ENCODE measurements at regions not wholly inside any gene's neighbourhood (a gene's known extent, or its start where the extent isn't known, plus 50 kb on each side); places are given as distances from the start of the nearest gene placed in this dataset.

- no peak for FAIRE-seq
Observed at GRCh38 chr4:71243091-71243833, 95.6 kb upstream of the SLC4A4 start.

- no peak for FAIRE-seq
Observed at GRCh38 chr4:71247706-71248105, 91.1 kb upstream of the SLC4A4 start.

- no peak for FAIRE-seq
Observed at GRCh38 chr4:71251261-71251660, 87.6 kb upstream of the SLC4A4 start.

- FAIRE-seq: no peak
Observed at GRCh38 chr4:71253545-71253944, 85.3 kb upstream of the SLC4A4 start.

- FAIRE-seq: no peak
Observed at GRCh38 chr4:71254451-71255012, 84.3 kb upstream of the SLC4A4 start.

- no peak for FAIRE-seq
Observed at GRCh38 chr4:71255976-71256375, 82.8 kb upstream of the SLC4A4 start.

GRCh38 chr4:71257761-71258160 lies 81.1 kb upstream of the SLC4A4 start:
- FAIRE-seq: no peak

GRCh38 chr4:71258323-71258722 lies 80.5 kb upstream of the SLC4A4 start:
- FAIRE-seq: no peak

GRCh38 chr4:71259280-71259679 lies 79.5 kb upstream of the SLC4A4 start:
- FAIRE-seq: no peak

- no peak for FAIRE-seq
Observed at GRCh38 chr4:71259911-71260331, 78.9 kb upstream of the SLC4A4 start.

- no peak for FAIRE-seq
Observed at GRCh38 chr4:71260544-71260943, 78.3 kb upstream of the SLC4A4 start.

- no peak for FAIRE-seq
Observed at GRCh38 chr4:71261001-71261400, 77.8 kb upstream of the SLC4A4 start.

- no peak for FAIRE-seq
Observed at GRCh38 chr4:71261633-71262121, 77.1 kb upstream of the SLC4A4 start.

- no peak for FAIRE-seq
Observed at GRCh38 chr4:71262161-71262560, 76.7 kb upstream of the SLC4A4 start.

- no peak for FAIRE-seq
Observed at GRCh38 chr4:71266090-71266794, 72.6 kb upstream of the SLC4A4 start.

- FAIRE-seq: no peak
Observed at GRCh38 chr4:71267244-71267643, 71.6 kb upstream of the SLC4A4 start.

GRCh38 chr4:71268166-71268565 lies 70.7 kb upstream of the SLC4A4 start:
- FAIRE-seq: no peak

- no peak for FAIRE-seq
Observed at GRCh38 chr4:71269233-71269632, 69.6 kb upstream of the SLC4A4 start.

GRCh38 chr4:71270901-71271300 lies 67.9 kb upstream of the SLC4A4 start:
- no peak for FAIRE-seq

GRCh38 chr4:71272976-71273375 lies 65.8 kb upstream of the SLC4A4 start:
- no peak for FAIRE-seq

GRCh38 chr4:71275004-71275403 lies 63.8 kb upstream of the SLC4A4 start:
- no peak for FAIRE-seq

- FAIRE-seq: no peak
Observed at GRCh38 chr4:71275570-71275969, 63.2 kb upstream of the SLC4A4 start.

GRCh38 chr4:71277353-71277752 lies 61.5 kb upstream of the SLC4A4 start:
- no peak for FAIRE-seq

All from endometrium (tissue), 2 donors.